Muscle of arm (tissue), 1 donor: ENCODE measurements at regions not wholly inside any gene's neighbourhood (a gene's known extent, or its start where the extent isn't known, plus 50 kb on each side); places are given as distances from the start of the nearest gene placed in this dataset.
A peak's percentile ranks its signal among the peaks of the same experiment; 100 is the strongest.

Source experiments
- DNase-seq: peaks from one replicate; pipeline ENCODE4 v3.0.0-alpha.2; 2013

- no peak for DNase-seq
Observed at GRCh38 chr13:103451656-103452055, 385.4 kb upstream of the SLC10A2 start.

GRCh38 chr13:103443604-103444003, 377.4 kb upstream of the SLC10A2 start:
- no peak for DNase-seq

- peak; percentile 43 for DNase-seq
Observed at GRCh38 chr13:103437651-103438050, 371.4 kb upstream of the SLC10A2 start.

- no peak for DNase-seq
Observed at GRCh38 chr13:103436057-103436654, 369.9 kb upstream of the SLC10A2 start.

GRCh38 chr13:103431856-103432255, 365.6 kb upstream of the SLC10A2 start:
- DNase-seq: no peak

GRCh38 chr13:103430368-103430767, 364.2 kb upstream of the SLC10A2 start:
- DNase-seq: no peak

- no peak for DNase-seq
Observed at GRCh38 chr13:103410002-103410401, 343.8 kb upstream of the SLC10A2 start.

- no peak for DNase-seq
Observed at GRCh38 chr13:103406967-103407366, 340.8 kb upstream of the SLC10A2 start.

GRCh38 chr13:103405297-103405696, 339.1 kb upstream of the SLC10A2 start:
- DNase-seq: no peak

- no peak for DNase-seq
Observed at GRCh38 chr13:103403814-103404213, 337.6 kb upstream of the SLC10A2 start.

GRCh38 chr13:103403148-103403740, 337.0 kb upstream of the SLC10A2 start:
- no peak for DNase-seq

GRCh38 chr13:103395139-103395538, 328.9 kb upstream of the SLC10A2 start:
- DNase-seq: no peak

- DNase-seq: no peak
Observed at GRCh38 chr13:103394618-103395017, 328.4 kb upstream of the SLC10A2 start.

GRCh38 chr13:103391936-103392335, 325.7 kb upstream of the SLC10A2 start:
- DNase-seq: no peak

- DNase-seq: no peak
Observed at GRCh38 chr13:103388839-103389238, 322.6 kb upstream of the SLC10A2 start.

- DNase-seq: peak; percentile 16
Observed at GRCh38 chr13:103386341-103386740, 320.1 kb upstream of the SLC10A2 start.

- DNase-seq: no peak
Observed at GRCh38 chr13:103373916-103374315, 307.7 kb upstream of the SLC10A2 start.

GRCh38 chr13:103371271-103371670, 305.1 kb upstream of the SLC10A2 start:
- no peak for DNase-seq

- no peak for DNase-seq
Observed at GRCh38 chr13:103370790-103371189, 304.6 kb upstream of the SLC10A2 start.

- no peak for DNase-seq
Observed at GRCh38 chr13:103358255-103358932, 292.2 kb upstream of the SLC10A2 start.

GRCh38 chr13:103356226-103356864, 290.1 kb upstream of the SLC10A2 start:
- no peak for DNase-seq

GRCh38 chr13:103354171-103354570, 288.0 kb upstream of the SLC10A2 start:
- peak; percentile 8 for DNase-seq
